ENCODE measurements at regions not wholly inside any gene's neighbourhood (a gene's known extent, or its start where the extent isn't known, plus 50 kb on each side); places are given as distances from the start of the nearest gene placed in this dataset.
"Not testable (repeated sequence)": the region's sequence is repeated elsewhere in the genome, so short reads cannot be mapped to it uniquely, and the experiment has no call there.

DNA sequence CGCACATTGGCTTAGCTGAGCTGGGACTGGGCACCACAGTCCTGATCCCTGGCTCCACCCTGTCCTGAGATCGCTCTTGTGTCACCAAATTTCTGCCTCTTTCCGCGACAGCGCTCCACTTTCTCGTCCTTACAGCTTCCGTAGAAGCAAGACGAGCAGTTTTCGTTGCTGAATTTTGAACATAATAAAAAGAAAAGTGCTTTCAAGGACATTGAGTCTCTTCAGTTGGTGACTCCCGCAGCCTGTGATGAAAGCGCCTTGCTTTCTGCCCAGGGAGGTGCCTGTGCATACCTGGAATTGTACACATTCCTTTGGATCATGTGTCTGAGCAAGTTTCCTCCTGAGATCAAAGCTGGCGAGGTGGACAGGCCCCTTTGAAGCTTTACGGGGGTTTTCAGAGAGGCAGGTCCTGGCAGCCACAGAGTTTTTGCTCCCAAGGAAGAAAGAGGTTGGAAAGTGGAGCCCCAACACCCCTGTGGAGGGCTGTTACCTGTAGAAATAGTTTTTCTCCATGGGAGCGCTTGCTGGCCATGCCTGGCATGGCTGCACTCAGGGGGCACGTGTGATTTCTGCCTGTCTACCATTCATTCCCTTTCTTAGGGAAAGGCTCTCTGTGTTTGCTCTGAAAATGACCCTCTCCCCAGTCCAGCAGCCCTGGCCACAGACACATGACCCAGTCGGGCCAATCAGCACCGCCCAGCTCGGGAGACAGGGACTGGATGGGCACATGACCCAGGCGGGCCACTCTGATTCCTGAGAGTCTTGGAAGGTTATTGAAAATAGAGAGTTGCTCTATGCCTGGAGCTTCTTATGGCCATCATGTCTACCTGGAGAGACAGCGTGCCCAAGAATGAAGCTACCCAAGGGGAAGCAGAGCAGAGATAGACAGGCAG lies 115.6 kb upstream of the OTOS start:
- DNase-seq: no peak

- no peak for DNase-seq
Observed at GRCh38 chr2:240256704-240257637, 116.5 kb upstream of the OTOS start.

DNA sequence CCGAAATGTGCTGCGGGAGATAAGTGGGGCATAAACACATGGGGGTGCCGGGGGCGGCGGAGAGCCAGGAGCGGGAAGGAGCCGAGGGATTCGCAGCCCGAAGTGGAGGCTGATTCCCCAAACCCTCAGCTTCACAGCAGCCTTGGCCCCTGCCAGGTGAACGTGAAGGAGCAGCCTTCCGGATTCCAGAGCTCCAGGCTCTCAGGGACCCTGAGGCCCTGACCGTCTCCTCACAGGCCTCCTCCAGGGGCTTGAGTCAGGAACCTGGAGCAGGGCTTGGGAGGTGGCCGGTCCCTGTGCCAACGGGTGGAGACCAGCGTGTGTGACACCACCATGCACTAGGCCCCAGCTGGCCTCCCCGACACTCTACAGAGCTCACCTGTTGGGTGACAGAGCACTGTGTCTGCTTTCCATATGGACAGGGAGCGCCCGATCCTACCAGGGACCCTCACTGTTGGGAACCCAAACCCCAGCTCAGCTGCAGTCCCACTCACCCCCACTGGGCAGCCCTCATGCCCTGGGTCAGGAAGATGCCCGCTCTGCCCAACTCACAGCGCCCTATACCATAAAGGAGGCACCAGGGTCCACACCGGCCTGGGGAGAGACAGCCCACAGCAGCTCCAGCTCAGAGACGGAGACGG lies 117.6 kb upstream of the OTOS start:
- DNase-seq: no peak

- no peak for DNase-seq
Observed at GRCh38 chr2:240258685-240259084, 118.2 kb upstream of the OTOS start.

DNA sequence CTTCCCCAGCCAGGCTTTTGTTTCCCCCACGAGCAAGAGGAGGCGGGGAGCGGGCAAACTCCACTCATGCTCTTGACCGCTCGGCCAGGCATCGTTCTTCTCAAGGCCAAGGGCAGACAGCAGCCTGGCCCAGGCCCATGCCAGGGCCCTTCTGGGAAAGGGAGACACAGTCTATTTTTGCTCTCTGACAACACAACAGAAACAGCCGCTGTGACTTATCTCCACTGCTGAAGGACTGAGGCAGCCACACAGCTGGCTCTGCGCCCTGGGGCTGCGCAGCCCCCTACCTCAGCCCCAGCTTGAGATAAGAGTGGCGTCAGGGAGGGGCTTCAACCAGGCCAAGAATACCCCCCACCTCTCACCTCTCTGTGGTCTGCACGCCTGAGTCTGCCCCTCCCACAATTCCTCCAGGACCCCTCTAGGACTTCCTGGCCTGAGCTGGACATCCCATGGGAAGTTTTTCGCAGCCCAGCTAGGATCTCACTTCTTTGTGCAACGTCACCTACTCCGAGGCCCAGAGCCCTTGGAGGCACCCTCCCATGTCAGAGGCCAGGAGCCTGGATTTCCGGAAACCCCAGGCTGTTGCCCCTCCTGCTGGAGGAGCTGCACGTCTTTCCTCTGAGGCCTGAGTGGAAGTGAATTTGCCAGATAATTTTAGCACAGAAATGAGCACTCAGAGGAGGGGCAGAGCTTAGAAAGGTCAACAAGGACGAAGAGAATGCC lies 118.9 kb upstream of the OTOS start:
- no peak for DNase-seq

DNA sequence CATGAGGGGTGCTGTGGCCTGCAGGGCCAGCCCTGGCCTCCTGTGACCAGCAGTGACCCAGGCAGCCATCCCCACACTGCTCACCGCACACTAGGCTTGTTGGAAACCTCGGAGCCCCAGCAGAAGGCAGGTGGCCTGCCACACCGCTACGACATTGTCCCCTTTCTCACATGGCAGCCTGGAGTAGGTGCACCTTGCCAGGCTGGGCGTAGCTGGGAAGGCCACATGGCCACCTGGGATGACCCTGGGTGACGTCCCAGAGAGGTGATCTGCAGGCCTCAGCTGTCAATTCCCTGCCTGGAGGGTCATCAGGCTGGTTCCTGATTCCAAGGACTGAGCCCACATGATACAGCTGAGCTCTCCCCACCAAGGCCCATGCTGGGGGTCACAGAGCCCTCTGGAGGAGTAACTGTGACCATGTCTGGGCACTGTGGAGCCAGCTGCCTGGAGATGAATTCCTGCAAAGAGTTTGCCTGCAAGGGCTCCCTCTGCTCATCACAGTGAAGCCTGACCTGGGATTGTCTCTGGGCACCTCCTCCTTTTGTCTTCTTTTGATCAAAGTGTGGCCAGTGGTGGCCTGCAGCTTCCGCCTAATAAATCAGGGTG lies 119.6 kb upstream of the OTOS start:
- no peak for DNase-seq

- no peak for DNase-seq
Observed at GRCh38 chr2:240260664-240261063, 120.2 kb upstream of the OTOS start.

- not testable (repeated sequence) for DNase-seq
Observed at GRCh38 chr2:240262578-240262977, 122.1 kb upstream of the OTOS start.

DNA sequence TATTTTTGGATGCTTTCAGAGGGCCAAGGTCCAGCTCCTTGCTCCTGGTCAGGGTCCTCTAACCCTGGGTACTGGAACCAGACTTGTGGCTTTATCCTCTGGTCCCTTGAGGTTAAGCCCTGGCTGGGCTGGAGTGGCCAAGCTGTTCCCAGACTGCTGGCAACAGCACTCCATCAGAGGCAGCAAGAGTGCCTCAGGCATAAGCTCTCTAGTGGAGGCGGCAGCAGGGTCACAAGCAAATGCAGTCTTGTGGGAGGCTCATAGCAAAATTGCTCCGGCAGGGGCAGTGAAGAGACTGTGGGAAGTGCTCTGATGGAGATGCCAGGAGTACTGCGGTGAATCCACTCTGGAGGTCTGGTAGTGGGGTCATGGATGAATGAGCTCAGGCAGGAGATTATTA lies 128.9 kb upstream of the OTOS start:
- DNase-seq: no peak

DNA sequence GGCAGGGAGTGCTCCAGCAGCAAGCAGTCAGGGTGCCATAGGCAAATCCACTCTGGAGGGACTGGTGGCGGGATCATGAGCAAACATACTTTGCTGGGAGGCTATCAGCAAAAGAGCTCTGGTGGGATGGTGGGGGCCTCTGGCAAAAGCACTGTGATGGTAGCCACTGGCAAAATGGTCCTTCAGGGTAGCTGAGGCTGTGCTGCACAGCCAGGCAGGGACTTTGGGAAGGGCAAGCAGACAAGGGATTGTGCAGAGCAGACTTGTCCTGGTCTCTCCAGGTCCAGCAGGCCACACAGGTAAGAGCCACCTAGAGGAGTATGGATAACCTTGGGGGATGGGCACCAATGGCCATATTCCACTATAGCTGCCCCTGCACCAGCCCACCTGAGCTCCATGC lies 129.4 kb upstream of the OTOS start:
- DNase-seq: no peak

GRCh38 chr2:240271716-240272341 lies 131.4 kb upstream of the OTOS start:
- DNase-seq: no peak

DNA sequence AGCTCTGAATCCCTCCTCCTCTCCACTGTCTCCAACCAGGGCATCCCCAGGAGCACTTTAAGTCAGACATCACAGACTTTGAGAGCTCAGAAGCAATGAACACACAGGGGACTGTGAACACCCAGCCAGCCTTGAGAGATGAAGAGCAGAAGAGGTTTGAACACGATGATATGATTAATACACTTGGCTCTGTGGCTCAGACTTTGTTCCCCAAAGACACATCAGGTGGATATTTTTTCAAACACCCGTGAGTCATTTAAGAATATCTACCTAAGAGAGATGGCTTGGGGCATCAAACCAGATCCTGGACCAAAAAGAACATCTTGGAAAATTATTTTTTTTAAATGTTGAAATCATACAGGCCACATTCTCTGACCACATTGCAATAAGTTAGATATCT lies 134.9 kb upstream of the OTOS start:
- no peak for DNase-seq

DNA sequence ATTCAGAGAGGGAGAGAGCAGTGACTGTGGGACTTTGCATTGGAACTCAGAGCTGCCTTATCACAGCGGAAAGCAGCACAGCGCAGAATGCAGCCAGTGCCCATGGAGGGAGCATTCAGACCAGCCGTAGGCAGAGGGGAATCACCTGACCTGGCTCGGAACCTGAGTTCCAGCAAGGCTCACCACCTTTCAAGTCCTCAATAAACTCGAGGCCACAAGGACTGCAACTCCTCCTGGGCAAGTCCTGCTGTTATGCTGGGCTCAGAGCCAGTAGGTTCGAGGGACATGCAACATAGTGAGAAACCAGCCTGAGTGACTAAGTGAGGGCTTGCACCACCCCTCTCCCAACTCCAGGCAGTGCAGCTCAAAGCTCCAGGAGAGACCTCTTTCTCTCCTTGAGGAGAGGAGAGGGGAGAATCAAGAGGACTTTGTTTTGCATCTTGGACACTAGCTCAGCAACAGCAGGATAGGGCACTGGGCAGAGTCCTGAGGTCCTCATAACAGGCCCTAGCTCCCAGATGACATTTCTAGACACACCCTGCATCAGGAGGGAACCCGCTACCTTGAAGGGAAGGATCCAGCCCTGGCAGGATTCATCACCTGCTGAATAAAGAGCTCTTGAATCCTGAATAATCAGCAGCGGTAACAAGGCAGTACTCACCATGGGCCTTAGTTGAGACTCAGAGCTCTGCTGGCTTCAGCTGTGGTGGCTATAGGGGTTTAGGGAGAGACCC lies 136.8 kb upstream of the OTOS start:
- DNase-seq: no peak

- no peak for DNase-seq
Observed at GRCh38 chr2:240277807-240278522, 137.5 kb upstream of the OTOS start.

DNA sequence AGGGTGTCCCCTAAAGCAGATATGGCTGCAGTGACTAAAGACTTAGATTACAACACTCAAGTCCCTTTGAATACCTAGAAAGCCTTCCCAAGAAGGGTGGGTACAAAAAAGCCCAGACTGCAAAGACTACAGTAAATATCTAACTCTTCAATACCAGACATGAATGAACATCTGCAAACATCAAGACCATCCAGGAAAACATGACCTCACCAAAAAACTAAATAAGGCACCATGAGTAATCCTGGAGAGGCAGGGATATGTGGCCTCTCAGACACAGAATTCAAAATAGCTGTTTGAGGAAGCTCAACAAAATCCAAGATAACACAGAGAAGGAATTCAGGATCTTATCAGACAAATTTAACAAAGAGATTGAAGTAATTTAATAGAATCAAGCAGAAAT lies 138.2 kb upstream of the OTOS start:
- DNase-seq: no peak

GRCh38 chr2:240280621-240281020 lies 140.2 kb upstream of the OTOS start:
- DNase-seq: no peak

GRCh38 chr2:240284503-240285259 lies 144.2 kb upstream of the OTOS start:
- DNase-seq: no peak

DNA sequence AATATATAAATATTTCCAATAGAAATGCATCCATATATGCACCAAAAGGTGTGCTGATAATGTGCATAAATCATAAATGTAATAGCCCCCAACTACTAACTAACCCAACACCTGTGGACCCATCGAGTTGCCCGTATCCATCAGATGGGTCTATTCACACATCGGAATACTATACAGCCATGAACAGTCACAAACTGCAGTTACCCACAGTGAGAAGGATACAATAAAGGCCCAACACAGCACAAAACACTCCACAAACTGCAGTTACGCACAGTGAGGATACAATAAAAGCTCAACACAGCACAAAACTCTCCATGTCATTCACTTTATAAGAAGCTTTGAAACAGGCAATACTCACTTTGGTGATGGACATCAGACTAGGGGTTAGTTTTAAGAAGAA lies 145.3 kb upstream of the OTOS start:
- DNase-seq: no peak

GRCh38 chr2:240286596-240286995 lies 146.1 kb upstream of the OTOS start:
- no peak for DNase-seq

GRCh38 chr2:240287011-240287410 lies 146.6 kb upstream of the OTOS start:
- DNase-seq: no peak
